Mammary epithelial cell (primary cell): ENCODE measurements at regions not wholly inside any gene's neighbourhood (a gene's known extent, or its start where the extent isn't known, plus 50 kb on each side); places are given as distances from the start of the nearest gene placed in this dataset.

Experiments used
- EZH2 ChIP-seq: IDR thresholded peaks from 2 replicates; pipeline ENCODE4 v1.6.1; 2012; ENCODE audit warnings: low read length, inconsistent platforms, borderline replicate concordance
- TF ChIP-seq, protein P1 (sequence below), 2 donors: IDR thresholded peaks in 1 of 2; conservative IDR thresholded peaks in 1 of 2; 2 replicates each; pipeline ENCODE4 v1.5.1; 2011 to 2012; ENCODE audit warnings: inconsistent platforms in 2 of 2, low read length in 2 of 2, mild to moderate bottlenecking in 2 of 2, control low read depth in 1 of 2, low read depth in 1 of 2; ENCODE audit not compliant: insufficient read depth in 1 of 2; ENCODE audit errors: extremely low read depth in 1 of 2

DNA sequence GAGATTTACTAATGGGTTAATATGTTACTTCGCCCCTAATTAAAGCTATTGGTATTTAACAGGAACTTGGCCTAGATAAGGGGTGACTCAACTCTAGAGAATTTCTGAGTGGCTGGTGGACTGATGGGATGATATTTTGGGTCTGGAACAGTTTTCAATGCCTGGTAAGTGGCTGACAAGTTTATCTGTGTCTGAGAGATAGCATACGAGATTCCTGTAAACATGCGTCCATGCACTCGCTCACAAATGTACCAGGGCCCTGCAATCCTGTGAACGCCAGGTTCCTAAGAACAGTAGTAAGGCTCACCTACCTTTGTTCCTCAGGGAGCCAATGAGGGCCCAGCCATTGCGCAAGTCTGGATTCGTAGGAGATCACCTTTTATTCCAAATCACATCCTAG, 683.8 kb upstream of the ANKRD30A start:
- TF ChIP-seq, protein P1, sequence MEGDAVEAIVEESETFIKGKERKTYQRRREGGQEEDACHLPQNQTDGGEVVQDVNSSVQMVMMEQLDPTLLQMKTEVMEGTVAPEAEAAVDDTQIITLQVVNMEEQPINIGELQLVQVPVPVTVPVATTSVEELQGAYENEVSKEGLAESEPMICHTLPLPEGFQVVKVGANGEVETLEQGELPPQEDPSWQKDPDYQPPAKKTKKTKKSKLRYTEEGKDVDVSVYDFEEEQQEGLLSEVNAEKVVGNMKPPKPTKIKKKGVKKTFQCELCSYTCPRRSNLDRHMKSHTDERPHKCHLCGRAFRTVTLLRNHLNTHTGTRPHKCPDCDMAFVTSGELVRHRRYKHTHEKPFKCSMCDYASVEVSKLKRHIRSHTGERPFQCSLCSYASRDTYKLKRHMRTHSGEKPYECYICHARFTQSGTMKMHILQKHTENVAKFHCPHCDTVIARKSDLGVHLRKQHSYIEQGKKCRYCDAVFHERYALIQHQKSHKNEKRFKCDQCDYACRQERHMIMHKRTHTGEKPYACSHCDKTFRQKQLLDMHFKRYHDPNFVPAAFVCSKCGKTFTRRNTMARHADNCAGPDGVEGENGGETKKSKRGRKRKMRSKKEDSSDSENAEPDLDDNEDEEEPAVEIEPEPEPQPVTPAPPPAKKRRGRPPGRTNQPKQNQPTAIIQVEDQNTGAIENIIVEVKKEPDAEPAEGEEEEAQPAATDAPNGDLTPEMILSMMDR (conservative IDR thresholded peaks at IDR 0.05 in 1 of 2, IDR thresholded peaks at IDR 0.05 in 1 of 2; ENCODE audit: extremely low read depth in 1 of 2, insufficient read depth in 1 of 2, low read depth in 1 of 2, low read length in 2 of 2): no peak
- TF ChIP-seq EZH2: no peak
